HG03520 (cell line): ENCODE measurements at regions not wholly inside any gene's neighbourhood (a gene's known extent, or its start where the extent isn't known, plus 50 kb on each side); places are given as distances from the start of the nearest gene placed in this dataset.
"Not testable (repeated sequence)": the region's sequence is repeated elsewhere in the genome, so short reads cannot be mapped to it uniquely, and the experiment has no call there.

ENCODE experiments used
- ATAC-seq: cut with Tn5 transposase; IDR thresholded peaks from one replicate; pipeline ENCODE4 v1.9.1; 2021; ENCODE audit warnings: mild to moderate bottlenecking, moderate library complexity; ENCODE audit not compliant: unreplicated experiment

- ATAC-seq = no peak
Observed at GRCh38 chr6:103119056-103119455, 1725.5 kb downstream of the GRIK2 start.

GRCh38 chr6:103114582-103114981 lies 1721.1 kb downstream of the GRIK2 start:
- ATAC-seq = no peak

GRCh38 chr6:103113416-103113815 lies 1719.9 kb downstream of the GRIK2 start:
- ATAC-seq = no peak

- no peak for ATAC-seq
Observed at GRCh38 chr6:103107985-103108384, 1714.5 kb downstream of the GRIK2 start.

- ATAC-seq = no peak
Observed at GRCh38 chr6:103105686-103106085, 1712.2 kb downstream of the GRIK2 start.

- no peak for ATAC-seq
Observed at GRCh38 chr6:103101267-103101666, 1707.8 kb downstream of the GRIK2 start.

- ATAC-seq = not testable (repeated sequence)
Observed at GRCh38 chr6:103092414-103092813, 1698.9 kb downstream of the GRIK2 start.

GRCh38 chr6:103085801-103086200 lies 1692.3 kb downstream of the GRIK2 start:
- ATAC-seq = no peak

- no peak for ATAC-seq
Observed at GRCh38 chr6:103081876-103082630, 1688.5 kb downstream of the GRIK2 start.

- no peak for ATAC-seq
Observed at GRCh38 chr6:103081126-103081525, 1687.6 kb downstream of the GRIK2 start.

GRCh38 chr6:103080497-103080896 lies 1687.0 kb downstream of the GRIK2 start:
- no peak for ATAC-seq

- ATAC-seq = peak; percentile 72
Observed at GRCh38 chr6:103079867-103080266, 1686.4 kb downstream of the GRIK2 start.

GRCh38 chr6:103062136-103062535 lies 1668.6 kb downstream of the GRIK2 start:
- ATAC-seq = no peak

- no peak for ATAC-seq
Observed at GRCh38 chr6:103047567-103047966, 1654.1 kb downstream of the GRIK2 start.

- no peak for ATAC-seq
Observed at GRCh38 chr6:103042336-103042735, 1648.8 kb downstream of the GRIK2 start.

- no peak for ATAC-seq
Observed at GRCh38 chr6:103036846-103037245, 1643.3 kb downstream of the GRIK2 start.

GRCh38 chr6:103027271-103027931 lies 1633.9 kb downstream of the GRIK2 start:
- ATAC-seq = no peak

GRCh38 chr6:103018426-103018825 lies 1624.9 kb downstream of the GRIK2 start:
- no peak for ATAC-seq

GRCh38 chr6:103017878-103018277 lies 1624.4 kb downstream of the GRIK2 start:
- no peak for ATAC-seq

- ATAC-seq = no peak
Observed at GRCh38 chr6:103011605-103012004, 1618.1 kb downstream of the GRIK2 start.

- no peak for ATAC-seq
Observed at GRCh38 chr6:103002282-103002681, 1608.8 kb downstream of the GRIK2 start.

GRCh38 chr6:103001724-103002123 lies 1608.2 kb downstream of the GRIK2 start:
- no peak for ATAC-seq
